ENCODE measurements at regions not wholly inside any gene's neighbourhood (a gene's known extent, or its start where the extent isn't known, plus 50 kb on each side); places are given as distances from the start of the nearest gene placed in this dataset.

- no peak for TF ChIP-seq POLR2AphosphoS5 (IDR thresholded peaks at IDR 0.05)
- TF ChIP-seq CTCF (IDR thresholded peaks at IDR 0.05) = no peak
- TF ChIP-seq EP300 (IDR thresholded peaks at IDR 0.05) = no peak
- TF ChIP-seq POLR2A (IDR thresholded peaks at IDR 0.05) = no peak
Measured at GRCh38 chr6:14270925-14271788, 153.6 kb downstream of the CD83 start.

All from sigmoid colon (tissue), 4 donors.